ENCODE measurements at regions not wholly inside any gene's neighbourhood (a gene's known extent, or its start where the extent isn't known, plus 50 kb on each side); places are given as distances from the start of the nearest gene placed in this dataset.

- no peak for TF ChIP-seq CTCF (conservative IDR thresholded peaks at IDR 0.05; ENCODE audit: low read depth, low read length)
- TF ChIP-seq EZH2 (IDR thresholded peaks at IDR 0.05; ENCODE audit: borderline replicate concordance, low read depth, low read length, poor library complexity, severe bottlenecking) = no peak
Measured at GRCh38 chr2:101644842-101645383, 52.6 kb upstream of the MAP4K4 start.
